Ascending aorta (tissue), 2 donors: ENCODE measurements at regions not wholly inside any gene's neighbourhood (a gene's known extent, or its start where the extent isn't known, plus 50 kb on each side); places are given as distances from the start of the nearest gene placed in this dataset.

Experiments
- DNase-seq, 2 donors: peaks; one replicate each; pipeline ENCODE4 v3.0.0-alpha.2; 2019; ENCODE audit warnings: low spot score in 2 of 2
- H3K27ac ChIP-seq, 2 donors: fragments of 200-600 bp; sonication (generic); one replicate each; pipeline ENCODE4 v1.5.1; 2016 to 2017; ENCODE audit warnings: mild to moderate bottlenecking in 1 of 2
- H3K27me3 ChIP-seq: fragments of 200-600 bp; sonication (generic); one replicate; pipeline ENCODE4 v1.5.1; 2017
- H3K36me3 ChIP-seq, 2 donors: fragments of 200-600 bp; sonication (generic); one replicate each; pipeline ENCODE4 v1.5.1; 2016
- H3K4me1 ChIP-seq, 2 donors: fragments of 200-600 bp; sonication (generic); one replicate each; pipeline ENCODE4 v1.5.1; 2016 to 2017; ENCODE audit warnings: mild to moderate bottlenecking in 1 of 2
- H3K4me3 ChIP-seq, 2 donors: fragments of 200-600 bp; sonication (generic); one replicate each; pipeline ENCODE4 v1.5.1; 2016 to 2017; ENCODE audit warnings: mild to moderate bottlenecking in 1 of 2
- H3K9me3 ChIP-seq, 2 donors: fragments of 200-600 bp; sonication (generic); one replicate each; pipeline ENCODE4 v1.5.1; 2016
- CTCF ChIP-seq, 3 experiments: fragments of 200-600 bp in 2 of 3; fragments of 450-650 bp in 1 of 3; sonication (generic) in 2 of 3; IDR thresholded peaks; one replicate each; pipeline ENCODE4 v1.5.1; 2016 to 2019; ENCODE audit warnings: antibody characterized with exemption in 3 of 3, mild to moderate bottlenecking in 1 of 3, moderate library complexity in 1 of 3
- intact Hi-C: fragments of 100-400 bp; cut with DNase I; formaldehyde crosslinking; loops from one replicate; pipeline ENCODE4 v1.15.1; 2023

GRCh38 chr13:59024434-59024833 is 1139.3 kb downstream of the DIAPH3 start:
- Histone ChIP-seq H3K9me3 (no peaks in the 10 kb centered on the region), H3K36me3 (no peaks in the 10 kb centered on the region), H3K27me3 (no peaks in the 10 kb centered on the region), H3K4me3 (no peak overlapping the region), H3K27ac (no peak overlapping the region), H3K4me1 (no peaks in the 10 kb centered on the region)
- intact Hi-C loops, result no loop called here
- DNase-seq, result no peak
- TF ChIP-seq CTCF (IDR thresholded peaks at IDR 0.05), result no peak

GRCh38 chr13:59034198-59034597 is 1129.5 kb downstream of the DIAPH3 start:
- Histone ChIP-seq H3K36me3 (no peaks in the 10 kb centered on the region), H3K4me3 (no peak overlapping the region), H3K4me1 (no peaks in the 10 kb centered on the region), H3K27ac (no peak overlapping the region), H3K9me3 (no peaks in the 10 kb centered on the region), H3K27me3 (no peaks in the 10 kb centered on the region)
- no peak for DNase-seq
- intact Hi-C loops, result no loop called here
- no peak for TF ChIP-seq CTCF (IDR thresholded peaks at IDR 0.05)

- no peak for TF ChIP-seq CTCF (IDR thresholded peaks at IDR 0.05)
- intact Hi-C loops, result no loop called here
- no peak overlapping the region for H3K27ac ChIP-seq
Observed at GRCh38 chr13:59038824-59039223, 1124.9 kb downstream of the DIAPH3 start.

GRCh38 chr13:59043016-59043415 is 1120.7 kb downstream of the DIAPH3 start:
- Histone ChIP-seq H3K27me3 (no peaks in the 10 kb centered on the region), H3K36me3 (no peaks in the 10 kb centered on the region), H3K4me3 (no peak overlapping the region), H3K4me1 (no peaks in the 10 kb centered on the region), H3K9me3 (no peaks in the 10 kb centered on the region), H3K27ac (no peak overlapping the region)
- no peak for DNase-seq
- intact Hi-C loops, result no loop called here
- no peak for TF ChIP-seq CTCF (IDR thresholded peaks at IDR 0.05)

More at GRCh38 chr13:59038824-59039223, 1124.9 kb downstream of the DIAPH3 start:
- Histone ChIP-seq H3K4me3 (no peak overlapping the region), H3K27me3 (no peaks in the 10 kb centered on the region), H3K4me1 (no peaks in the 10 kb centered on the region), H3K36me3 (no peaks in the 10 kb centered on the region), H3K9me3 (no peaks in the 10 kb centered on the region)
- DNase-seq, result no peak

GRCh38 chr13:59047546-59047945 is 1116.2 kb downstream of the DIAPH3 start:
- intact Hi-C loops, result no loop called here
- TF ChIP-seq CTCF (IDR thresholded peaks at IDR 0.05), result no peak
- no peaks in the 10 kb centered on the region for H3K36me3 ChIP-seq

GRCh38 chr13:59061621-59062020 is 1102.1 kb downstream of the DIAPH3 start:
- intact Hi-C loops, result no loop called here
- TF ChIP-seq CTCF (IDR thresholded peaks at IDR 0.05), result no peak

More at GRCh38 chr13:59047546-59047945, 1116.2 kb downstream of the DIAPH3 start:
- Histone ChIP-seq H3K4me1 (no peaks in the 10 kb centered on the region), H3K9me3 (no peaks in the 10 kb centered on the region), H3K27me3 (no peaks in the 10 kb centered on the region), H3K4me3 (no peak overlapping the region), H3K27ac (no peak overlapping the region)
- no peak for DNase-seq

More at GRCh38 chr13:59061621-59062020, 1102.1 kb downstream of the DIAPH3 start:
- H3K36me3 ChIP-seq, result no peaks in the 10 kb centered on the region
- H3K4me3 ChIP-seq, result no peak overlapping the region
- DNase-seq, result no peak
- no peaks in the 10 kb centered on the region for H3K9me3 ChIP-seq
- H3K4me1 ChIP-seq, result no peaks in the 10 kb centered on the region
- H3K27me3 ChIP-seq, result no peaks in the 10 kb centered on the region
- H3K27ac ChIP-seq, result no peak overlapping the region
